GM18867 (cell line): ENCODE measurements at regions not wholly inside any gene's neighbourhood (a gene's known extent, or its start where the extent isn't known, plus 50 kb on each side); places are given as distances from the start of the nearest gene placed in this dataset.

Experiments used
- ATAC-seq: cut with Tn5 transposase; IDR thresholded peaks from one replicate; pipeline ENCODE4 v1.9.1; 2021; ENCODE audit warnings: mild to moderate bottlenecking, moderate library complexity; ENCODE audit not compliant: unreplicated experiment

DNA sequence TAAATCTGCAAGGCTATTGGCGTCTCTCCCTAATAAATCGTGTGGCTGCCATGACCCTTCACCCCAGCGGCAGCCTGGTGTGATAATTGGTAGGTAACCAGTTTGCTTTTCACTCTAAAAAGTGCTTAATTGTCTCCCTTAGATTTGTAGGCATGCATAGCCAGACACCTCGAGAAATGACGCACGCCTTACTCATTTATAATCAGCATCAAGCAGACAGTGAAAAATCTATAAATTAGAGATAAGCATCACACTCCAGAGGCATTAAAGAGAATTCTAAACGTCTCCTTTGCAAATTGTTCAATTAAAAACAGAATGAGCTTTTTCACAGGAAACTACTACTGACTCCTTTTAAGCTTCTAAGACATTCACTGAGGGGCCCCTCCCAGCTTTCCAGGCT lies 110.2 kb upstream of the RPS6KA2 start:
- ATAC-seq = no peak

DNA sequence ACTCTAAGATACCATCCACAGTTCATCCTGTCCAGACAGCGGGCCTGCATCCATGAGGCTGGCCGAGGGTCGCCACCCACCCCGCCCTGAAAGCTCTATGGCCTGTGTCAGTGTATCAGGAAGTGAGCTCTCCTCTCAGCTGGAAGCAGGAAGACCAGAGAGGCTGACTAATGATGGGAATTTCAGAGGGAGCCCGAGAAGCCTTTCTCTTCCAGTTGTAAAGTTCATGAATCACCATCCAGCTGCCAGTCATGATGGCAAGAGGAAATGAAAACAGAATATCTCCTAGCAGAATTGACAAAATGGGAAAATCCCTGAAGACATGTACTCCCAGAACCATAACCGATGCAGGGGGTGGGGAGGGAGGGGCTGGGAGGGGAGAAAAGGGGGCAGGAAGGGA lies 109.6 kb upstream of the RPS6KA2 start:
- ATAC-seq = no peak

DNA sequence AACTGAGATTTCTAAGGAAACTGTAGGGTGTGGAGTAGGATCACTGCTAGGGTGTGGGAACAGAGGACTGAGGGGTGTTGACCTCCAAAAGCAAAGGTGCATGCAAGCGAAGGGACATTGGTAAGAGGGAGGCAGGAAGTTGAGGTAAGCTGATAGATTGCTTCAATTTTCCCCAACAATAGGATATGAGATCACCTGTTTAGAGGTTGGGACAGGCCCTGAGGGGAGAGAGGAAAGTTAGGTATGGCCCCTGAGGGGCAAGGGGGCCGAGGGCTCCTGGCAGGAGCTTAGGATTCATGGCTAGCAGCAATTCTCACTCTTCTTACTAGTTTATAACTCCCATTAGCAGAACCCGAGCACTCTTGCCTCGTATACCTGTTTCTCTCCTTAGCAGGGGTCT lies 106.8 kb upstream of the RPS6KA2 start:
- ATAC-seq = no peak

DNA sequence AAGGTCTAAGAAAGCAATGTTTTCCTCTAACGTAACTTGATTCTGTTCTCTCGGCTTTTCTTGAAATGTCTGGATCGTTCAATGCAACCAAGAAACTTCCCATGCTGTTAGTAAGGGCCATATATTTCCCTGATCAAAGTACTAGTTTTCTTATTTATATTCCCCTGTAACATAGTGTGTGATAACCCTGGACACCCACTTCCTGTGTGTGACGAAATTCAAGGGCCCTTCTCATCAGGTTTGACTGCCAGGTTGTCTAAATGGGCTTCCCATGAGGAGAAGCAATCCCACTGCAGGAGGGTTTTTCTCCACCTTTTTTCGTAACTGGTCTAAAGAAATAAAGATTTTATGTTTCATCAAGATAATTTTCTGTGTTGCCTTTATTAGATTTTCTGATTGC lies 102.6 kb upstream of the RPS6KA2 start:
- no peak for ATAC-seq

DNA sequence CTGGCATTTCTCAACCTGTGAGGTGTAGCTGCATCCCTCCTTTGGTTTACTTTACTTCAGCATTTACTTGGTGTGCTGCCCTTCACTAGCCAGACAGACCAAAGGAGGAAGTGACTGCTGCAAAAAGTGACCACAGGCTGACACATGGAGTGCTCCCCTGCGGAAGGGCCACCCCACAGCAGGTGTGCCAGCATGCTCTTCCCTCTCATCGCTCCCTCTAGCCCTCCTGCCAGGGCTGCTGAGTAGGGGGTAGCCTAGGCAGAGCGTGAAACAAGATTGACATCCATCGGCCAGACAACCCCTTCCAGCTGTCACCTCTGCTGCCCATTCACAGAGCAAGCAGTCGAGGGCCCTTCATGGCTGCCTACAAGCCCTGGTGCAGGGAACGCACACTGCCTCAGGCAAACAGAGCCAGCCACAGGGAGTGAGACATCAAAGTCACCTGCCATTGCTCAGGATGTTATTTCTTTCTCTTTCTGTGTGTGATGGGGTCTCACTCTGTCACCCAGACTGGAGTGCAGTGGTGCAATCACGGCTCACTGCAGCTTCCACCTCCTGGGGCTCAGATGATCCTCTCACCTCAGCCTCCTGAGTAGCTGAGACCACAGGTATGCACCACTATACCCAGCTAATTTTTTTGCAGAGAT lies 102.0 kb upstream of the RPS6KA2 start:
- ATAC-seq = no peak

DNA sequence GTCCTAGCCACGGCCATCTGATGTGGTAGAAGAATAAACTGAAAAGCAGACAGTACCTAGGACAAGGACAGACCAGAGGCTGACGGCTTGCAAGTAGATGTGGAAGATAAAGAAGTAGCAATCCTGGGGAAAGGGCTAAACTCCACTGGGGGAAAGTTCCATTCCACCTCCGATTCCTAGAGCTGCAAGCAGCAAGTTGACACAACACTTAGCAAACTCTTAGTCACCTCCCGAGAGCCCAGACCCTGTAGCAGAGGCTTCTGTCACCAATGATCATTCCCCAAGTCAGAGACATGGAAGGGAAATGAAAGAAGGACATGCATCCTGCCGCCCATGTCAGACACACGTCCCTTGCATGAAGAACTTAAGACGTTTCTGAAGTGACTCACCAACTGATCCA lies 99.2 kb upstream of the RPS6KA2 start:
- no peak for ATAC-seq

DNA sequence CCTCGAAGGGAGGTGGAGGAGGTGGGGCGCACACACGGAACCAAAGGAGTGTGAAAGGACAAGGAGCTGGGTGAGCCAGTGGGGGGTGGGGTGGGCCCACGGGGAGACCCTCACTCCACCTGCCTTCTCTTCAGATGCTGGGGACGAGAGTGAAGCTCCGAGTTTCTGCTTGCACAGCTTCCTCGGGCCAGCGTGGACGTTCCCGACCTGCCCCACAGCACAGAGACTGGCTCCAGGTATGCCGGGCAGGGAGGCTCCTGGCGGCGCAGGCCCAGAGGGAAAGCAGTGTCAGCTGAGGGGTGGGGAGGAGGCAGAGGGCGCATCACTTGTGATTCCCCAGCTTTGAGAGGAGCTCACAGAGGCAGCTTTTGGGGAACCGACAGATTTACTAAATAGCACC lies 98.5 kb upstream of the RPS6KA2 start:
- no peak for ATAC-seq

DNA sequence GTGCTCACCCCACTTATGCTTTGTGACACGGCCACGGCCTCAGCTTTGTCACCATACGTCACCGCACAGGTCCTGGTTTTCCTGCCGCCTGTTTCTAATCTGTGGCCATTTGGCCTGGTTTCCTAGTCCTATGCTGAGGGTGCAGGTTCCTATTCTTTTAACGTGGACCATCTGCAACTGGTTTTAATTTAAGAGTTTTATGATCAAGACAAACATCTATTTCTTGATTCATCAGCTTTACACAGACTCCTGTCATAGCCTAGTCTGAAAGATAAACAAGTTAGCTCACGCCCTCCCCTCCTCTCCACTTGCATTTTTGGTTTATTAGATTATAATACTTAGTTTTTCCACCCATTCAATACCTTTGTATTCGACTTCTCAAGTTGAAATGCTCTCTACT lies 97.5 kb upstream of the RPS6KA2 start:
- no peak for ATAC-seq

DNA sequence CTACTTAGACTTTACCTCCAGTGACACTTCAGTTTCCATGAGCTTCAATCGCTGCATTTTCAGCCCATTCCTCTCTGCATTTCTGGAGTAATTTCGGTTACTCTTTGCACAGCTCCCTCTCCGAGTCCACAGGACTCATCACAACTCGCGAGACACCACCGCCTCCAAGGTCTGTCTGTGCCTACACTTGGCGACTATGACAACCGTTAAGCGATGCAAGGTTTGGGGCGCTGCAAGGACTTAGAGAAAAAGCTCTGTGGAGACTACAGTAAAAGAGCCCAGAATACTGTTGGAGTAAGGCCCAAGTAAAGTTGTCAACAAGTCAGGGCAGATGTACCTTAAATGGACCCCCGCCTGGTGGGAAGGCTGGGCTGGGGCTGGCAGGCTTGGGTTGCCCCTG lies 95.7 kb upstream of the RPS6KA2 start:
- no peak for ATAC-seq

DNA sequence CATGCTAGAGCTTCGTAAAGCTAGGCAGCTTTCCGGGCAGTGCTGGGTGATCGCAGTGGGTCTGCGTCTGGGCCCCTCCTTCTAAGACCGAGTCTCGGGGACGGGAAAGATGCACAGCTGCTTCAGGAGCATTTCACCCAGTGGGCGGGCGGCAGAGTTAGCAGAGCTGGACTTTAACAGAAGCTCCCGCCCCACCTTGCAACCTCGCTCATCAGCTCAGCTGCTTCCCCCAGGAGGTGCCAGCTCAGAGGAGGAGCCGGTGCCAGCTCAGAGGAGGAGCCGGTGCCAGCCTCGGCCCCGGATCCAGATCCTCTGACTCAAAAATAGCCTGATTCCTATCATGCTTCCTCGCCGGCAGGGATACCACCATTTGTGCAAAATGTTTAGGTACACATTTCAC lies 94.5 kb upstream of the RPS6KA2 start:
- ATAC-seq = no peak

DNA sequence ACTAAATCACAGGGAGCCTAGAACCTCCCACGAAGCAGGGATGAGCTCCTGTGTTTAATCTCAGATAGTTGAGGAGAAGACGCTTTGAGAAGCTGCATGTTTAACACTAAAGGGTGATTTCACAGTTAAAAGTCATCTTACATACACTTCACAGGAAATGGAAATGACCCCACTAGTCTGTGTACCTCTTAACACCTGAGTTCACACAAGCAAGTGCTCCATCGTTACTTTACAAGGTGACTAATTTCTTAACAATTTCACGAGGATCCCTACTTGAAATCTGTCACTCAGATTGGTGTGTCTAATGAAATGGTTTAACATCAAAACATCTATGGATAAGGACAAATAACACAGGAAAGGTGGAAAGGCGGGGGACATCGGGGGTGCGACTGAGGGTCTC lies 93.8 kb upstream of the RPS6KA2 start:
- no peak for ATAC-seq

DNA sequence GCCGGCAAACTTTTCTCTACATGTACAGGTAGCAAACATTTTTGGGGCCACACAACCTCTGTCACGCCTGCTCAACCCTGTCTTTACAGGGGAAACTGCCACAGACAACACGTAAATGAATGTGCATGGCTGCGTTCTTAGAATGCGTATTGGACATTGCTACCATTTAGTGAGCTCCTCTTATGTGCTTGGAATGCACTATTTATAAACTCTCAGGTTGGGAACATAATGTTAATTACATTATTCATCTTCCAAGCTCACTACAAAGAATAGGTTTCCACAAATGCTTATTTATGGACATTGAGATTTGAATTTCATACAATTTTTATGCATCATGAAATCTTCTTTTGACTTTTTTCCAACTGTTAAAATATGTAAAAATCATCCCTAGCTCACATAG lies 92.0 kb upstream of the RPS6KA2 start:
- ATAC-seq = no peak

DNA sequence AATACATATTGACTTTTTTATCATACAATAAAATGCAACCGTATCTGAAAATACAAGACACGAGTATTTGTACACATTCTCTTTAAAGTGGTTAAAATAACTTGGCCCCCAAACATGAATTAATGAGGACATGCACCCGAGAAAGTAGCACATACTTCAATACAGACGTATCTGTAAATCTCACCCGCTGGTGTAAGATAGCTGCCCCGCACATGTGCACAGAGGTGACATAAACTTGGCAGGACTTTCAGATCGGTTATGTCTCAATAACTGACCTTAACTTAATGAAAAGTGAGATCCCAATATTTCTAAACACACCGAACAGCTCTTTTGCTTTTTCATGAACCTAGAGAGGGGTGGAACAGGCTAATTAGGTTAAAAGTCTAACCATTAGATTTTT lies 91.5 kb upstream of the RPS6KA2 start:
- no peak for ATAC-seq

DNA sequence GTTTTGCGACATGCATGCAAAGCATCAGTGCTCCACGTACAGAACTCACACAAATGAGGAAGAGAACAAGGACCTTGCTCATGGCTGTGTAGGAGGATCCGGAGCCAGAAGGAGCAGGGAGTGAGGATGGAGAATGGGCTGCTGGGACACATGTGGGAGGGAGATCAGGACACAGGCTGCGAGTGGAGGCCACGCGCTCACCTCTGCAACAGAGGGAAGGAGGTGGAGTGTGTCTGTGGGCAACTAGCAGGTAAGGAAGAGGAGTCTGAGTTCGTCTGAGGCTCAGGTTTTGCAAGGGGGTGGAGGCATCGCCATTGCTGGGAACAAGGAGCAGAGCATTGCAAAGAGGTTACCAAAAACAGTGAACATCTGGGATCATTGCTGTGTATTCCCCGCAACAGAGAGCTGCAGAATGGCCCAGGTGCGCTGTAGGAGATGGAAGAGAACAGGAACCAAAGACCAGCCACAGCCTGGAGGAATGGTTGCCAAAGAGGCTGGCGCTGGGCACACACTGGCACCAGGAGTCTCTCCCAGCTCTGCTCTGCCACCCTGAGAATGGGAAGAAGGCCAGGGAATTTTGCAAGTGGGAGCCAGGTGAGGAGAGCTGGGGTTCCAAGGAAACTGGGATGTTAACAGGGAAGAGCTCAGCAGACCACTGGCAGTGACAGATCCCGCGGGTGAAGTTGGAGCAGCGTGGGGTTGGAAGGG lies 90.0 kb upstream of the RPS6KA2 start:
- ATAC-seq = no peak

DNA sequence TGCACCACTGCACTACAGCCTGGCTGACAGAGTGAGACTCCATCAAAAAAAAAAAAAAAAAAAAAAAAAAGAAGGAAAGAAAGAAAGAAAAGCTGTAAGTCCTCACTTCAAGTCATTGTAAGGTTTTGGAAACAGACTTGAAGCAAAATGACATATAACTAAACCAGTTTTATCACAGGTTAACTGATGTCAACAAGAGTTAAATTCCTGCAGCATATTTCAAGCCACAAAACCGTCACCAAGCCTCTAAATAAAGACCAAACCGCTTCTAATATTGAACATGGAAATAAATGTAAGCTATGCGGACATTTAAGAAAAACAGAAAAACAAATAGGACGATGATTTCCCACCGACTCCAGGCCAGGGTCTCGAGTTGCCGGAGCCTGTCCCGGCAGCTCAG lies 88.9 kb upstream of the RPS6KA2 start:
- no peak for ATAC-seq

DNA sequence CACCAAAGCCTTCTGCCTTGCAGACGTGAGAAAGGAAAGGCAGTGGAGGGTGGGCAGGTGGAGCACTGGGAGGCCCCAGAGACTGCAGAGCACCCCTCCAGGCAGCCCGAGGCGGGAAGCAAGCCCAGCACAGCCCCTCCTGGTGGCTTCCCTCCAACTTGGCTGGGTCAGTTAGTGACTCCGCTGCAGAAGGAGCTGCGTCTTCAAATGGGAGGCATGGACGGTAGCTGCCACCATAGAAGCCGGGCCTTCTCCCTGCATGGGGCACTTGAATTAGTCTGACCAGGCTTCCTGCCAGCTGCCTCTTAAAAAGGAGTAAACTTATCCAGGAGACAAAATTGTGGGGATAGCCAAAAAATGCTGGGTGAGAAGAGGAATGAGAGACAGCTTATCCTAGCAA lies 88.0 kb upstream of the RPS6KA2 start:
- no peak for ATAC-seq

DNA sequence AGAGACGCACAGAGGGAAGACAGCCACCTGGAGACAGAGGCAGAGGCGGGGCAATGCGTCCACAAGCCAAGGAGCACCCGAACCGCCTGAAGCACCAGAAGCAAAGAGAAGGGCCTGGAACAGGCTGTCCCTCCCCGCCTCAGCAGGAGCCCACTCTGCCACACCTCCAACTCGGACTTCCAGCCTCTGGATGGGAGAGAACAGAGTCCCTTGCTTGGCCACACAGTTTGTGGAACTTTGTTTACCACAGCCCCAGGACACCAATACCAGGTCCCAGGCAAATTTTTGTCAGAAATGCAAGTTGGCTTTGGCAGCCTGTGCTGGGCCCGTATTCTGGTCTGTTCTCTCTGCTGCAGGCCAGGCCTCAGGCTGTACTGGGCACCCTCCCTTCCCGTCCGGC lies 87.5 kb upstream of the RPS6KA2 start:
- ATAC-seq = no peak

DNA sequence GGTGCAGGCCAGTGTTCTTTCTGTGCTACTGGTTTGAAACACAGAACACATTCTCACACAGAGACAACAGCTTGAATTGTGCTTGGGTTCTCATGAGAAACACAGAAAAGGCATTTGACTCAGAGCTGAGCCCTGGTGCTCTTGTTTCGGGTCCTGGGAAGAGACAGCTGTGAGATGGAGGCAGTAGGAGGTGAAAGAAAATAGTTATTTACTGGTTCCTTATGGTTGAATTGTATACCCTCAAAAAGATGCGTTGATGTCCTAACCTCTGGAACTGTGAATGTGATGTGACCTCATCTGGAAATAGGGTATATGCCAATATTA lies 87.1 kb upstream of the RPS6KA2 start:
- ATAC-seq = no peak

DNA sequence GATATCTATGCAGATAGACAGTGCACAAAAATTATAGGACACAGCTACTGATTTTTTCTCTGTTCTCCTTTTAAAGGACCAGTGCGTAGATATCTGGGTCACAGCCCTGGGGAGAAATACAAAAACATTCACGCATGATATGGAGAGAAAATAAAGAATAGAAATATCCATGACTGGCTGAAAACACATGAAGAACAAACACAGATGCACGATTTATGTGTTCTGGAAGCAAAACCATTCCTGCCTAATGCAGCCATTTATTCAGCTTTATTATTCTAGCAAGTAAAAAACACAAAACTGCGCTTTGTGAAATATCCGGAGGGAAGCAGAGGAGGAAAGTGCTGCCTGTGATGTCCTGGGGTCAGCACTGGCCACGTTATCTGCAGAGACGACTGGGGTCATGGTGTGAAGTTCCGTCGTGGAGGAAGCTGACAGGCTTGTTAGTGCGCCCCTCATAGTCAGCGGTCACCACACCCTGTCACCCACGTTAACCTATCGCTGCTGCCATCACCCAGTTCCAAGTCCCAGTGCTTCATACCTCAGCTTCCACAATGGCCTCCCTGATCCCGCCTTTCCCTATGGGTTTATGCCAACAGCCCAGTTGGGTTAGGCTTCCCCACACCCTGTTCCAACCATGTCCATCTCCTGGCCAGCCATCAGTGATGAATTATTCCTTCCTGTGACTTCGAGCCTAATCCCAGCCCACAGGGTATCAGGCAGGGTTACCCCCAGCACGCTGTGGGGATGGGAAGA lies 86.6 kb upstream of the RPS6KA2 start:
- no peak for ATAC-seq

DNA sequence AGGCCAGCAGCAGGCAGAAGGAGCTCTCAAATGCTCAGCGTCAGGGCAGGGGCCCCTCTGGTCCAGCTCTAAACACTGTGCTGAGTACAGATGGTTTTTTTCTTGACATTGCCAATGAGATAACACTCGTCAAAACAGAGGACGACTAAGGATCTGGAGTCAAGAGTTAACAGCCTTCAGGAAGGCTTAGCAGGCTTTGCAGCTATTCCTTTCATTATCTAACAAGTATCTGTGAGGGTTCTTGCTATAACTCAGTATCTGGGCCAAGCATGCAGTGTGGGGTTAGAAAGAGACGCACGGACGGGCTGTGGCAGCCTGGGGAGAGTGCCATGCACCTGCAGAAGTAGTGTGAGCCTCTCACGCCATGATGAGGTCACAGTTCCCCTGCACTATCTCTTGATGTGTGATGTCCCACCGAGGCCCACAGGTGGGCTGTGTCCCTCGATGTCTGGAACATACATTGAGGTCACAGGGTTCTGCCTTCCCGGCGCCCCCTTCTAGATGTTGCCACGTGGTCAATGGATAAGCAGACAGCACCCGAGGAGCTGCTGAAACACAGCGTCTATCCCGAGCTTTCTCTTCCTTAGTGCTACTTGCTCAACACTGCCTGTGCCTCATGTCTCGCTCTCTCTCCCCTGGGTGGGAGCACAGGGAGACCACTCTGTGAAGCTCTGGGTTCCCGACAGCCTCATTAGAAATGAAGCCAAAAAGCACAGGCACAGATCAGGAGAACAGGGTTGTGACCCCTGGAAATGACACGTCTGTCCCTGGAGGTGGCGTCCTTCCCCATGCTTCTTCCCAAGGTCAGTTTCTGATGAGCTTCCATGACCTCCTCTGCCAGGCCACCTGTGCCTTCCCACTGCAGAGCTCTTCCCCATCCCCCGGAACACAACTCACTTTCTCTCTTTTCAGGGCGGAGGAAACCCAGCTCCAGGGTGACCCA lies 85.5 kb upstream of the RPS6KA2 start:
- no peak for ATAC-seq

DNA sequence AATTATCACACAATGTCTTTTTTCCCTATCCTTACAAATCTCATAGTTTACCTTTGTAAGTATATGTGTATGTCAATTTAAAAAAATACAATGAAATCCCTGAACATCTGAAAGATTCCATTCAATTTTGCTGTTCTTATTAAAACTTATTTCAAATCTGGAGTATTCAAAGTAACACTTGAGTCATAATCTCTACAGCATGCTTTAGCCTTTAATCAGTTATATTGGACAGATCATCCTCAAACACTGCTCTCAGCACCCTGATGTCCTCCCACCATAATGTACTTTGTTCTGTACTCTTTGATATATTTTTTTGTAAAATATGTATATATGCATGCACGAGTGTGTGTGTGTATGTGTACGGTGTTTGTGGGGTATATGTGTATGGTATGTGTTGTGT lies 83.0 kb upstream of the RPS6KA2 start:
- no peak for ATAC-seq
